ENCODE measurements at regions not wholly inside any gene's neighbourhood (a gene's known extent, or its start where the extent isn't known, plus 50 kb on each side); places are given as distances from the start of the nearest gene placed in this dataset.
"Not testable (repeated sequence)": the region's sequence is repeated elsewhere in the genome, so short reads cannot be mapped to it uniquely, and the experiment has no call there.

- no peak for DNase-seq (ENCODE audit: extremely low read depth in 1 of 2, low read depth in 1 of 2)
These were observed 594.6 kb upstream of the ZP4 start for GRCh38 chr1:238485057-238485911.

- DNase-seq (ENCODE audit: extremely low read depth in 1 of 2, low read depth in 1 of 2), result no peak
These were observed 593.4 kb upstream of the ZP4 start for GRCh38 chr1:238484121-238484520.

GRCh38 chr1:238476841-238477240 is 586.1 kb upstream of the ZP4 start:
- DNase-seq (ENCODE audit: extremely low read depth in 1 of 2, low read depth in 1 of 2), result no peak

- DNase-seq (ENCODE audit: extremely low read depth in 1 of 2, low read depth in 1 of 2), result no peak
These were observed 585.0 kb upstream of the ZP4 start for GRCh38 chr1:238475712-238476111.

GRCh38 chr1:238474263-238474662 is 583.5 kb upstream of the ZP4 start:
- no peak for DNase-seq (ENCODE audit: extremely low read depth in 1 of 2, low read depth in 1 of 2)

- DNase-seq (ENCODE audit: extremely low read depth in 1 of 2, low read depth in 1 of 2), result no peak
These were observed 578.5 kb upstream of the ZP4 start for GRCh38 chr1:238469146-238469631.

- no peak for DNase-seq (ENCODE audit: extremely low read depth in 1 of 2, low read depth in 1 of 2)
These were observed 577.3 kb upstream of the ZP4 start for GRCh38 chr1:238468068-238468467.

GRCh38 chr1:238466459-238466858 is 575.7 kb upstream of the ZP4 start:
- DNase-seq (ENCODE audit: extremely low read depth in 1 of 2, low read depth in 1 of 2), result no peak

GRCh38 chr1:238465449-238465848 is 574.7 kb upstream of the ZP4 start:
- DNase-seq (ENCODE audit: extremely low read depth in 1 of 2, low read depth in 1 of 2), result no peak

GRCh38 chr1:238458899-238459298 is 568.2 kb upstream of the ZP4 start:
- DNase-seq (ENCODE audit: extremely low read depth in 1 of 2, low read depth in 1 of 2), result no peak

- no peak for DNase-seq (ENCODE audit: extremely low read depth in 1 of 2, low read depth in 1 of 2)
These were observed 566.9 kb upstream of the ZP4 start for GRCh38 chr1:238457610-238458009.

GRCh38 chr1:238451781-238452310 is 561.1 kb upstream of the ZP4 start:
- DNase-seq (ENCODE audit: extremely low read depth in 1 of 2, low read depth in 1 of 2), result no peak

GRCh38 chr1:238450976-238451375 is 560.3 kb upstream of the ZP4 start:
- DNase-seq (ENCODE audit: extremely low read depth in 1 of 2, low read depth in 1 of 2), result no peak

- no peak for DNase-seq (ENCODE audit: extremely low read depth in 1 of 2, low read depth in 1 of 2)
These were observed 553.0 kb upstream of the ZP4 start for GRCh38 chr1:238443687-238444086.

- DNase-seq (ENCODE audit: extremely low read depth in 1 of 2, low read depth in 1 of 2), result no peak
These were observed 548.8 kb upstream of the ZP4 start for GRCh38 chr1:238439511-238439910.

GRCh38 chr1:238438311-238439270 is 547.9 kb upstream of the ZP4 start:
- no peak for DNase-seq (ENCODE audit: extremely low read depth in 1 of 2, low read depth in 1 of 2)

- not testable (repeated sequence) for DNase-seq (ENCODE audit: extremely low read depth in 1 of 2, low read depth in 1 of 2)
These were observed 539.0 kb upstream of the ZP4 start for GRCh38 chr1:238429703-238430102.

GRCh38 chr1:238419209-238419608 is 528.5 kb upstream of the ZP4 start:
- DNase-seq (ENCODE audit: extremely low read depth in 1 of 2, low read depth in 1 of 2), result no peak

GRCh38 chr1:238409932-238410331 is 519.2 kb upstream of the ZP4 start:
- no peak for DNase-seq (ENCODE audit: extremely low read depth in 1 of 2, low read depth in 1 of 2)

- no peak for DNase-seq (ENCODE audit: extremely low read depth in 1 of 2, low read depth in 1 of 2)
These were observed 518.6 kb upstream of the ZP4 start for GRCh38 chr1:238409191-238409850.

GRCh38 chr1:238408737-238409136 is 518.0 kb upstream of the ZP4 start:
- no peak for DNase-seq (ENCODE audit: extremely low read depth in 1 of 2, low read depth in 1 of 2)
